Stomach (tissue), 8 donors: ENCODE measurements at regions not wholly inside any gene's neighbourhood (a gene's known extent, or its start where the extent isn't known, plus 50 kb on each side); places are given as distances from the start of the nearest gene placed in this dataset.
"Not testable (repeated sequence)": the region's sequence is repeated elsewhere in the genome, so short reads cannot be mapped to it uniquely, and the experiment has no call there.

Source experiments
- DNase-seq, 2 donors: peaks; one replicate each; pipeline versions ENCODE4 v3.0.0 to v3.0.0-alpha.2; 2013 to 2019
- H3K27ac ChIP-seq, 5 donors: fragments of 200-600 bp in 4 of 5; sonication (generic) in 4 of 5; one replicate each; pipeline ENCODE4 v1.5.1; 2013 to 2019; ENCODE audit warnings: mild to moderate bottlenecking in 1 of 5, moderate library complexity in 1 of 5
- H3K27me3 ChIP-seq, 3 donors: fragments of 200-600 bp; sonication (generic); one replicate each; pipeline ENCODE4 v1.5.1; 2017 to 2019; ENCODE audit warnings: mixed run types in 1 of 3
- H3K36me3 ChIP-seq, 4 donors: fragments of 200-600 bp; sonication (generic); 1 replicate in 3 of 4; 2 replicates in 1 of 4; pipeline ENCODE4 v1.5.1; 2016 to 2019
- H3K4me1 ChIP-seq, 4 donors: fragments of 200-600 bp; sonication (generic); one replicate each; pipeline ENCODE4 v1.5.1; 2016 to 2019
- H3K4me3 ChIP-seq, 4 donors: fragments of 200-600 bp; sonication (generic) in 3 of 4; one replicate each; pipeline ENCODE4 v1.5.1; 2016 to 2019; ENCODE audit warnings: mild to moderate bottlenecking in 1 of 4
- H3K9me3 ChIP-seq, 4 donors: fragments of 200-600 bp; sonication (generic); one replicate each; pipeline ENCODE4 v1.5.1; 2016 to 2019
- CTCF ChIP-seq, 7 experiments: fragments of 450-650 bp in 4 of 7; fragments of 200-600 bp in 3 of 7; sonication (generic) in 3 of 7; IDR thresholded peaks; one replicate each; pipeline ENCODE4 v1.5.1; 2016 to 2019; ENCODE audit warnings: antibody characterized with exemption in 7 of 7, control low read depth in 2 of 7, mild to moderate bottlenecking in 1 of 7
- EP300 ChIP-seq: sonication (generic); formaldehyde crosslinking; IDR thresholded peaks from one replicate; pipeline ENCODE4 v1.6.1; 2017; ENCODE audit warnings: antibody characterized with exemption
- POLR2A ChIP-seq, 4 donors: fragments of 450-650 bp; IDR thresholded peaks; one replicate each; pipeline ENCODE4 v1.6.1; 2016; ENCODE audit warnings: antibody characterized with exemption in 4 of 4, control low read depth in 2 of 4, mild to moderate bottlenecking in 1 of 4, moderate library complexity in 1 of 4
- POLR2AphosphoS5 ChIP-seq, 3 donors: sonication (generic); formaldehyde crosslinking; IDR thresholded peaks; one replicate each; pipeline ENCODE4 v1.6.1; 2016; ENCODE audit warnings: antibody characterized with exemption in 3 of 3
- WGBS, 5 donors: extraction: QIAGEN DNeasy Blood & Tissue Kit in 3 of 5; methylation state at CpG; one replicate each; pipeline versions ENCODE4 v1.1.5 to v1.1.7; 2013 to 2018; 5-methylcytosine and 5-hydroxymethylcytosine counted together
- intact Hi-C: fragments of 100-400 bp; cut with DNase I; formaldehyde crosslinking; loops from one replicate; pipeline ENCODE4 v1.15.1; 2023; ENCODE audit warnings: low total_unique reads
- donor health status: healthy with polysubstance abuse.
- donor health status: Bipolar disorder and iron deficiency.
- donor health status: healthy.

- H3K27me3 ChIP-seq: no peaks in the 10 kb centered on the region
- TF ChIP-seq CTCF (IDR thresholded peaks at IDR 0.05) (no peak), POLR2A (IDR thresholded peaks at IDR 0.05) (no peak), POLR2AphosphoS5 (IDR thresholded peaks at IDR 0.05) (no peak), EP300 (no peak)
- intact Hi-C loops: no loop called here
- no peak overlapping the region for H3K27ac ChIP-seq
- no peaks in the 10 kb centered on the region for H3K36me3 ChIP-seq
- peaks cover 0 to 5% (median 0%) of the 10 kb centered on the region in 4 donors for H3K9me3 ChIP-seq
- DNase-seq: no peak
- WGBS, 5 donors: 19 to 61% (median 34%) methylated on average over 1 of the region's 1 CpG
- no peaks in the 10 kb centered on the region for H3K4me1 ChIP-seq
- no peak overlapping the region for H3K4me3 ChIP-seq
Observed at GRCh38 chr1:74937176-74937575, 197.0 kb upstream of the LHX8 start.

- peaks cover 0 to 9% (median 0%) of the 10 kb centered on the region in 4 donors for H3K9me3 ChIP-seq
- DNase-seq: no peak
- H3K4me1 ChIP-seq: no peaks in the 10 kb centered on the region
- no peaks in the 10 kb centered on the region for H3K36me3 ChIP-seq
- 54 to 87% (median 76%) methylated on average over 1 of the region's 1 CpG for WGBS, 5 donors
- intact Hi-C loops: no loop called here
- H3K27ac ChIP-seq: no peak overlapping the region
- no peaks in the 10 kb centered on the region for H3K27me3 ChIP-seq
- H3K4me3 ChIP-seq: no peak overlapping the region
- TF ChIP-seq CTCF (IDR thresholded peaks at IDR 0.05) (no peak), POLR2AphosphoS5 (IDR thresholded peaks at IDR 0.05) (no peak), POLR2A (IDR thresholded peaks at IDR 0.05) (no peak), EP300 (no peak)
Observed at GRCh38 chr1:74943046-74943445, 191.1 kb upstream of the LHX8 start.

GRCh38 chr1:74946388-74946787 is 187.8 kb upstream of the LHX8 start:
- intact Hi-C loops: no loop called here
- H3K4me1 ChIP-seq: no peaks in the 10 kb centered on the region
- TF ChIP-seq POLR2A (IDR thresholded peaks at IDR 0.05) (no peak), CTCF (IDR thresholded peaks at IDR 0.05) (no peak), POLR2AphosphoS5 (IDR thresholded peaks at IDR 0.05) (no peak), EP300 (no peak)
- peaks cover 0 to 14% (median 0%) of the 10 kb centered on the region in 4 donors for H3K9me3 ChIP-seq
- no peaks in the 10 kb centered on the region for H3K27me3 ChIP-seq
- no peak for DNase-seq
- 59 to 78% (median 74%) methylated on average over 2 of the region's 2 CpGs for WGBS, 5 donors
- no peaks in the 10 kb centered on the region for H3K36me3 ChIP-seq
- H3K27ac ChIP-seq: no peak overlapping the region
- no peak overlapping the region for H3K4me3 ChIP-seq

- peaks cover 0 to 11% (median 0%) of the 10 kb centered on the region in 4 donors for H3K9me3 ChIP-seq
- intact Hi-C loops, H3K27ac ChIP-seq, H3K36me3 ChIP-seq, H3K27me3 ChIP-seq, DNase-seq, H3K4me3 ChIP-seq, H3K4me1 ChIP-seq: not testable (repeated sequence)
- 44 to 71% (median 51%) methylated on average over 2 of the region's 2 CpGs for WGBS, 5 donors
Observed at GRCh38 chr1:74949348-74949747, 184.8 kb upstream of the LHX8 start.

GRCh38 chr1:74951981-74952380 is 182.2 kb upstream of the LHX8 start:
- WGBS, 5 donors: 90 to 96% (median 94%) methylated on average over 14 to 19 of the region's 23 CpGs
- H3K27ac ChIP-seq, H3K4me3 ChIP-seq, intact Hi-C loops, DNase-seq, H3K27me3 ChIP-seq, H3K4me1 ChIP-seq, H3K36me3 ChIP-seq: not testable (repeated sequence)
- H3K9me3 ChIP-seq: peaks cover 0 to 11% (median 0%) of the 10 kb centered on the region in 4 donors
